ENCODE measurements at regions not wholly inside any gene's neighbourhood (a gene's known extent, or its start where the extent isn't known, plus 50 kb on each side); places are given as distances from the start of the nearest gene placed in this dataset.

DNA sequence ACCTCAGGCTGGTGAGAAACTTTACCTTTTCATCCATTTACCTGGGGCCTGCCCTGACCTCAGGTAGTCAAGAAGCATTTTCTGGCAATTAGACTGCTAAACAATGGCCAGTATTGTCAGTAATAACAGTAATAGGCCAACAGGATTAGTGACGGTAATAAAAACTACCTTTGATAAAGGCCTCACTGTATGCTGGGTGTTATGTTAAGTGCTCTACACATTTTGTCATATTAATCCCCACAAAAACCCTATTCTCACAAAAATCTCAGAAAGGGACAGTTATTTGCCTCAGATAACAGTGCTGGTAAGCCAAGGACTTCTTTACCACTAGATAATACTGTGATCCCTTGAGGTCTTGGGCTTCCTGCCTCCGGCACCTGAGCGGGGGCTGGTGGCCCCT lies 191.4 kb downstream of the FOXD2 start:
- H3K4me3 ChIP-seq (ENCODE audit: low read length) = no peak overlapping the region
- peaks cover 14% of the 10 kb centered on the region; the same call in 1 of the 2 replicates for H3K27me3 ChIP-seq (ENCODE audit: insufficient read depth, low read length)
- H3K27ac ChIP-seq (ENCODE audit: low read length) = no peak overlapping the region
- no peaks in the 10 kb centered on the region for H3K36me3 ChIP-seq (ENCODE audit: insufficient read depth, low read depth, low read length)
- H3K4me1 ChIP-seq (ENCODE audit: insufficient read depth, low read length) = no peaks in the 10 kb centered on the region
- H3K9ac ChIP-seq (ENCODE audit: low read depth, low read length) = no peak overlapping the region
- H3K9me3 ChIP-seq (ENCODE audit: insufficient read depth, low read depth, low read length) = no peaks in the 10 kb centered on the region

DNA sequence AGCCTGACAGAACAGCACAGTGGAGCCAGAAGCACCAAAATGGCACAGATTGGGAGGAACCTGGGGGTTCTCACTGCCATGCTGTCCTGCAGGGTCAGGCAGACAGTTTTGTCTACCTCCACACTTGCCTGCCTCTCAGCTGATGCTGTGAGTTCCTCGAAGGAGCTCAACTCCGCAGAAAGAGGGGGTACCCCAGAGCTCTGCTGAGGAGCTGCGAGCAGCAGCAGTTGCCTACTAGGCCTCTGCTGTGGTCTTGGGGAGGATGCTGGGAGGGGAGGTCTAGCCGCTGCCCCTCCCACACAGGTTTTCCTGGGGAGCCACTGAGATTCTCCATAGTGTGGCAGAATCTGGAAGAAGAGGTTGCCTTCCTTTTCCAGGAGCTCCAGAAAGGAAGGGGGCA lies 192.5 kb downstream of the FOXD2 start:
- Histone ChIP-seq H3K27ac (ENCODE audit: low read length) (no peak overlapping the region), H3K4me1 (ENCODE audit: insufficient read depth, low read length) (no peaks in the 10 kb centered on the region), H3K9me3 (ENCODE audit: insufficient read depth, low read depth, low read length) (no peaks in the 10 kb centered on the region), H3K9ac (ENCODE audit: low read depth, low read length) (no peak overlapping the region), H3K4me3 (ENCODE audit: low read length) (no peak overlapping the region), H3K36me3 (ENCODE audit: insufficient read depth, low read depth, low read length) (no peaks in the 10 kb centered on the region), H3K27me3 (ENCODE audit: insufficient read depth, low read length) (peaks cover 13% of the 10 kb centered on the region; the same call in 1 of the 2 replicates)

DNA sequence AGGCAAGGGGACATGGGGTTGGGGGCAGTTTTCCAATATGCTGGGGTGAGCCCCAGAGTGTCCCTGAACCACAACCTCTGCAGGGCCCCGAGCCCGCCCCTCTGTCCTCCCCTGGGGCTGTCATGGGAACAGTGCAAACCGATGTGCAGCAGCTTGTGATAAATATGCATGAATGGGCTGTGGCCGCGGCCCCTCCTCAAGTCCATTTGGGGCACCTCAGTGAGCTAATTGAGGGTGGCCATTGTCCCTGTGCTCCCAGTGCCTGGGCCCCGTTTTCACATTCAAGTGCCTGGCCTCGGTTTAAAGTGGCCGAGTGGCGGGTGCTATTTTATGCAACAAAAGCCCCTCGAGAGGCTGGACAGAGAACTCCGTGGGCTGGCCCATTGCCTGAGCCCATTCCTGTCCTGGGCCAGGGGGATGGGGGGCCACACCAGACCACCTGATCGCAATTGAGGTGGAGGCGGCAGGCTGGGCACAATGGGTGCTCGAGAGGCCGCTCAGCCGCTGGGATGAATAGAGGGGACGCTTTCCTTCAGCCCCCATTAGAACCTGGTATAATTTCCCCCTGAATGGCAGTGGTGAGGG lies 193.7 kb downstream of the FOXD2 start:
- H3K4me1 ChIP-seq (ENCODE audit: insufficient read depth, low read length) = no peaks in the 10 kb centered on the region
- no peak overlapping the region for H3K27ac ChIP-seq (ENCODE audit: low read length)
- no peak overlapping the region for H3K4me3 ChIP-seq (ENCODE audit: low read length)
- H3K9me3 ChIP-seq (ENCODE audit: insufficient read depth, low read depth, low read length) = no peaks in the 10 kb centered on the region
- no peaks in the 10 kb centered on the region for H3K36me3 ChIP-seq (ENCODE audit: insufficient read depth, low read depth, low read length)
- H3K9ac ChIP-seq (ENCODE audit: low read depth, low read length) = no peak overlapping the region
- H3K27me3 ChIP-seq (ENCODE audit: insufficient read depth, low read length) = peaks cover 16% of the 10 kb centered on the region; the same call in 1 of the 2 replicates

DNA sequence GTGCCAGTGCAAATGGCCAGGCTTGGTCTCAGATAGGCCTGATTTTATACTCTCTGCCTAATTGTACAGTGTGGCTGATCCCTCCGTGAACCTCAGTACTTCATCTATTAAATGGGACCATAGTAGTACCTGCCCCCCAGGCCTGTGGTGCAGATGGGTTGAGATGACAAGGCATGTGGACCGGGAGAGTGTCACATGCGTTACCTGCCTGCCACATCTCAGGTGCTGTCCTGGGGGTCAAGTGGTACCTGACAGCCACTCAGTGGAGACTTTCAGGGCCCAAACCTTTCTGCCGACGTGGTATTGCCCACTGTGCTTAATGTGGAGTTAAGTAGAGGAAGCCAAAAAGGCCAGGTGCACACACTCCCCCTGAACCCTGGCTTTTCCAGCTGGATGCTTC lies 197.3 kb downstream of the FOXD2 start:
- no peak overlapping the region for H3K27ac ChIP-seq (ENCODE audit: low read length)
- peaks cover 25% of the 10 kb centered on the region; the same call in 1 of the 2 replicates for H3K27me3 ChIP-seq (ENCODE audit: insufficient read depth, low read length)
- no peaks in the 10 kb centered on the region for H3K4me1 ChIP-seq (ENCODE audit: insufficient read depth, low read length)
- H3K9ac ChIP-seq (ENCODE audit: low read depth, low read length) = no peak overlapping the region
- H3K36me3 ChIP-seq (ENCODE audit: insufficient read depth, low read depth, low read length) = no peaks in the 10 kb centered on the region
- no peak overlapping the region for H3K4me3 ChIP-seq (ENCODE audit: low read length)
- H3K9me3 ChIP-seq (ENCODE audit: insufficient read depth, low read depth, low read length) = no peaks in the 10 kb centered on the region

DNA sequence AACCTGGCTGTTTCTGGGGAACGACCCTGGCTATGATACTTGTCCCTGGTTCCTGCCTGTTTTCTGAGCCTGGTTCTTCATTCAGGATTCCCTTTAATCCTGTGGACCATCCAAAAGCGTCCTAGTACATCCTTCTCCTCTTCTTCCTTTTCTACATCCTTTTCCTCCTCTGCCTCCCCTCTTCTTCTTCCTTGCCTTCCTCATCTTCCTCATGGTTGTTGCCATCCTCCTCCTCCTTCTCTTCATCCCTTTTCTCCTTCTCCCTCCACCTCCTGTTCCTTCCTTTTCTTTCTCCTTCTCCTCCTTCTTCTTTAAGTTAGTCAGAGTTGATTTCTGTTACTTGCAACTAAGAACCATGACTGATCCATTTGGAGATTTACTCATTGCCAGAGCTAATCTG lies 197.8 kb downstream of the FOXD2 start:
- Histone ChIP-seq H3K9ac (ENCODE audit: low read depth, low read length) (no peak overlapping the region), H3K27ac (ENCODE audit: low read length) (no peak overlapping the region), H3K27me3 (ENCODE audit: insufficient read depth, low read length) (peaks cover 25% of the 10 kb centered on the region; the same call in 1 of the 2 replicates), H3K9me3 (ENCODE audit: insufficient read depth, low read depth, low read length) (no peaks in the 10 kb centered on the region), H3K36me3 (ENCODE audit: insufficient read depth, low read depth, low read length) (no peaks in the 10 kb centered on the region), H3K4me3 (ENCODE audit: low read length) (no peak overlapping the region), H3K4me1 (ENCODE audit: insufficient read depth, low read length) (no peaks in the 10 kb centered on the region)

DNA sequence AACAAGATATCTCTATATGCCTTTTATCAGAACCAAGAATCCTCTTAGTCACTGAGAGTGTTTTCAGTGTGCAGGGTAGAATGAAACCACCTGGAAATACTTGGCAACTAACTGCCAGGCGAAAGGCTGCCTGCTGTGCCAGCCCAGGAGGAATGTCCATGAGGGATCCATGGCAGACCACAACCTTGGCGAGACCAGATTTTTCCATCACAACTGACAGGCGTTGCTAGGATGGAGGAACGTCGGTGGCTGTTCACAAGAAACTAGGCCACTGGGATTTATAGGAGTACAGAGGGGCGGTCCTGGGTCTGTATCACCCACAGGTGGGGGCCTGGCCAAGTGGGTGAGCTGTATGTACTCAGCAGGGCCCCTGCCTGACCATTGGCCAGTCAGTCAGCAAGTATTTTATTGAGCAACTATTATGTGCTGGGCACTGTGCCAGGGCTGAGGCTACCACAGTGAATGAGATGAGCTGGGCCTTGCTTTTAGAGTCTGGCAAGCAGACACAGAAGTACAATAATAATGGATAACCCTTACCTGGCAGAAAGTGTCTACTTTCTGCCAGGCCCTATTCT lies 199.4 kb downstream of the FOXD2 start:
- H3K9me3 ChIP-seq (ENCODE audit: insufficient read depth, low read depth, low read length) = no peaks in the 10 kb centered on the region

DNA sequence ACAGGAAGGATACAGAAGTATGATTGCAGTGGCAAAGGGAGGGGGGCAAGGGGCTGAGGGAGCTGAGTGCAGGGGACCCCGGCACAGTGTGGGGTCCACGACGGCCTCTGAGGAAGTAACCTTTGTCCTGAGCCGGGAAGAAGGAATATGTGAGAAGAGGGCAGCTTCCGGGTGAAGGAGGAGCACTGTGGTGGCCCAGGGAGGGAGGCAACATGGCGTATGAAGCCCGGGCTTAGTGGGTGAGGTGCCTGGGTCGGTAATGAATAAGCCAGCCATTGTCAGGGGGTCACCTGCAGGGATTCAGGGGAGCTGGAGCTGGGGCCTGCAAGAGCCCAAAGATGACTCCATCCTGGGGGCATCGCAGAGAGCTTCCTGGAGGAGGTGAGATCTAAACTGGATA lies 200.4 kb downstream of the FOXD2 start:
- H3K27ac ChIP-seq (ENCODE audit: low read length) = no peak overlapping the region
- peaks cover 19% of the 10 kb centered on the region; the same call in 1 of the 2 replicates for H3K27me3 ChIP-seq (ENCODE audit: insufficient read depth, low read length)
- no peak overlapping the region for H3K4me3 ChIP-seq (ENCODE audit: low read length)
- no peaks in the 10 kb centered on the region for H3K9me3 ChIP-seq (ENCODE audit: insufficient read depth, low read depth, low read length)
- no peaks in the 10 kb centered on the region for H3K36me3 ChIP-seq (ENCODE audit: insufficient read depth, low read depth, low read length)
- H3K4me1 ChIP-seq (ENCODE audit: insufficient read depth, low read length) = no peaks in the 10 kb centered on the region
- H3K9ac ChIP-seq (ENCODE audit: low read depth, low read length) = no peak overlapping the region

More for the DNA sequence above, 199.4 kb downstream of the FOXD2 start:
- no peaks in the 10 kb centered on the region for H3K36me3 ChIP-seq (ENCODE audit: insufficient read depth, low read depth, low read length)
- H3K27me3 ChIP-seq (ENCODE audit: insufficient read depth, low read length) = peaks cover 23% of the 10 kb centered on the region; the same call in 1 of the 2 replicates
- no peak overlapping the region for H3K9ac ChIP-seq (ENCODE audit: low read depth, low read length)
- H3K4me1 ChIP-seq (ENCODE audit: insufficient read depth, low read length) = no peaks in the 10 kb centered on the region
- no peak overlapping the region for H3K4me3 ChIP-seq (ENCODE audit: low read length)
- H3K27ac ChIP-seq (ENCODE audit: low read length) = no peak overlapping the region

DNA sequence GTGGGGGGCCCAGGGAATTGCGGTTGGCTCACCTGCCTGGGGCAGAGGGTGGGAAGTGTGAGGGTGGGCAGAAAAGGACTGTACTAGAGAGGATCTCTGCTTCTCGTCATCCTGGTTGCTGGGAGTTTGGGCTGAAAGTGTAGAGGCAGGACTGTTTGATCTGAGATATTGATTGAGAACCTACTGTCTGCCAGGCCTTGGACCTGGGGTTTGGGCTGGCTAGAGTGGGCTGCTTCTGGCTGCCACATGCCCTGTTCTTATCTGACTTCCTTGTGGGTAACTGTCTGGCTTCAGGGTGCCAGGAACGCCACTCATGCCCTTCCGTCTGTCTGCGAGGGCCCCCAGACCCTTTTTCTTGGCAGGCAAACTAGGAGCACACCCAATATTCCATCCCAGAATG lies 200.9 kb downstream of the FOXD2 start:
- Histone ChIP-seq H3K4me1 (ENCODE audit: insufficient read depth, low read length) (no peaks in the 10 kb centered on the region), H3K27me3 (ENCODE audit: insufficient read depth, low read length) (peaks cover 14% of the 10 kb centered on the region; the same call in 1 of the 2 replicates), H3K36me3 (ENCODE audit: insufficient read depth, low read depth, low read length) (no peaks in the 10 kb centered on the region), H3K4me3 (ENCODE audit: low read length) (no peak overlapping the region), H3K9ac (ENCODE audit: low read depth, low read length) (no peak overlapping the region), H3K9me3 (ENCODE audit: insufficient read depth, low read depth, low read length) (no peaks in the 10 kb centered on the region), H3K27ac (ENCODE audit: low read length) (no peak overlapping the region)

DNA sequence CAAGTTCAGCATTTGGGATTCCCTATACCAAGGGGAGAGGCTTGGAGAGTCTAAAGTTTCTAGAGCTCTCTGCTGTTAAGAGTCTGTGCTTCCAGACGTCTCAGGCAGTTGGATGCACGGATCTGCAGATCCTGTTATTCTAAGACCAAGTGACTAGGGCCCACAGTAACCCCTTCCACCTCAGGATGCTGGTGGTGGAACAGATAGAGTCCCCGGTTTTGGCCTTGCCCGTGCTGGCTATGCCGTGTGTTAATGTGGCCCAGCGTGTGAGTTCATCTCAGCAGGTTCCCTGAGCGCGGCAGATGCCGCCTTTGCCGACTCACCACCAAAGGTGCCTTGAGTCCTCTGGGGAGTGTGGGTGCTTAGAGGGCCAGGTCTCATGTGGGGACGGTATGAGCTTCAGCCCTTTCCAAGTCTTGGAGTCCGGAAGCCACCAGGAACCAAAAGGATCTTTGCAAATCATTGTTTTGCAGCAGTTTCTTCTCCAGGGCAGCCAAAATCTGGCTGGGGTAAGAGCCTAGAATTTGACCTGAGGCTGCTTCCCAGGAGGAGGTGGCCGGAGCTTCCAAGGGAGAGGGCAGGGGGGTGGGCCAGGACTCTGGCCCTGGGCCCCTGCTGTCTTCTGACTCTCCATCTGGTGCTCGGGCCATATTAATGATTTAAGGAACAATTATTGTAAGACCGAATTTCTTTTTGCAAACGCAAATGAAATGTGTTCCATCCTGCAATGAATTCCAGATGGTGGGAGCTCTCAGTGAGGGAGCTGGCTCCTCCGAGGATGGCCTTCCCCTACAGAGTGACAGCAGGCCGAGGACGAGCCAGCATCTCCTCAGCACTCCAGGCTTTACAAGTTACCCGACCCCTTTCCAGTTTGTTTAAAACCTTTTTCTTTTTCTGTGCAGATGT lies 205.7 kb downstream of the FOXD2 start:
- H3K27me3 ChIP-seq (ENCODE audit: insufficient read depth, low read length) = peaks cover 20% of the 10 kb centered on the region; the same call in 1 of the 2 replicates
- no peak overlapping the region for H3K27ac ChIP-seq (ENCODE audit: low read length)
- H3K9ac ChIP-seq (ENCODE audit: low read depth, low read length) = no peak overlapping the region
- no peaks in the 10 kb centered on the region for H3K9me3 ChIP-seq (ENCODE audit: insufficient read depth, low read depth, low read length)
- H3K4me3 ChIP-seq (ENCODE audit: low read length) = no peak overlapping the region
- H3K36me3 ChIP-seq (ENCODE audit: insufficient read depth, low read depth, low read length) = no peaks in the 10 kb centered on the region
- no peaks in the 10 kb centered on the region for H3K4me1 ChIP-seq (ENCODE audit: insufficient read depth, low read length)

DNA sequence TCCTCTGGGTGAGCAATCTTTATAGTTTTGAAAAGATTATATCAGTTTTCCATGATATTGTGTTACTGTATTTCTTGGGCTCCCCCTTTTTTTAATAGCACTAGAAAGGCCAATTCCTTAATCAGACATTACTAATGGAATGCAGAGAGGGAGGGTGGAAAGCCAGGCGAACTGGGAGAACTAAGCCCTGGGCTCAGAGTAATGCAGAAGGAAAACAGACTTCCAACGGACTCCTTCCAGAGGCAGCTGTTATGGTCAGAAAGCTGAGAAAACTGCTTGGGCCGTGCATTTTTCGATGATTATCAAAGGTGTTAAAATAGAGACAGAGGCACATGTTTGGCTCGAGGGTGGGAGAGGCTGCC lies 206.3 kb downstream of the FOXD2 start:
- Histone ChIP-seq H3K4me1 (ENCODE audit: insufficient read depth, low read length) (no peaks in the 10 kb centered on the region), H3K9me3 (ENCODE audit: insufficient read depth, low read depth, low read length) (no peaks in the 10 kb centered on the region), H3K9ac (ENCODE audit: low read depth, low read length) (no peak overlapping the region), H3K27me3 (ENCODE audit: insufficient read depth, low read length) (peaks cover 17% of the 10 kb centered on the region; the same call in 1 of the 2 replicates), H3K27ac (ENCODE audit: low read length) (no peak overlapping the region), H3K4me3 (ENCODE audit: low read length) (no peak overlapping the region), H3K36me3 (ENCODE audit: insufficient read depth, low read depth, low read length) (no peaks in the 10 kb centered on the region)

DNA sequence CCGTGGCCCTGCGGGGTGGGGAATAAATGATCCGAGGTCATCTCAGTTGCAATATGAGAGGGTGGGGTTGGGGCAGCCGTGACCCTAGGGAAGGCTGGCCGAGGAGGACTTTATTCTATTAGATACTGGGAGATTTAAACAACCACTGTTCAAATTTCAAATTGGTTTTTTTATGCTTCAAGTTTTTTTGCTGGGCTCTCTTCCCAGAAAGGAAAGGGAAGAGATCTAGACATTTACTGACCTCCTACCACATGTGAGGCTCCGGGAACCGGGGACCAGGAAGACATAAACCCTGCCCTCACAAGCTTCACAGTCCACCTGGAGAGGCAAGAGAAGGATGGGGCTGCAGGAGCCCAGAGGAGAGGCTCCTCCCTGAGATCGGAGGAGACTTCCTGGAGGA lies 207.3 kb downstream of the FOXD2 start:
- H3K9ac ChIP-seq (ENCODE audit: low read depth, low read length) = no peak overlapping the region
- H3K27ac ChIP-seq (ENCODE audit: low read length) = no peak overlapping the region
- H3K27me3 ChIP-seq (ENCODE audit: insufficient read depth, low read length) = peaks cover 11% of the 10 kb centered on the region; the same call in 1 of the 2 replicates
- no peaks in the 10 kb centered on the region for H3K36me3 ChIP-seq (ENCODE audit: insufficient read depth, low read depth, low read length)
- H3K4me3 ChIP-seq (ENCODE audit: low read length) = no peak overlapping the region
- no peaks in the 10 kb centered on the region for H3K4me1 ChIP-seq (ENCODE audit: insufficient read depth, low read length)
- H3K9me3 ChIP-seq (ENCODE audit: insufficient read depth, low read depth, low read length) = no peaks in the 10 kb centered on the region
